ENCODE measurements at regions not wholly inside any gene's neighbourhood (a gene's known extent, or its start where the extent isn't known, plus 50 kb on each side); places are given as distances from the start of the nearest gene placed in this dataset.

GRCh38 chr15:48017747-48018146 lies 103.0 kb upstream of the SLC24A5 start:
- no peak overlapping the region for H2AFZ ChIP-seq (ENCODE audit: low read length)
- H3K36me3 ChIP-seq (ENCODE audit: insufficient read depth, low read length) = no peaks in the 10 kb centered on the region
- H3K4me2 ChIP-seq (ENCODE audit: low read length) = no peak overlapping the region
- no peaks in the 10 kb centered on the region for H4K20me1 ChIP-seq (ENCODE audit: insufficient read depth, low read length)
- H3K79me2 ChIP-seq (ENCODE audit: insufficient read depth, low read depth, low read length) = no peaks in the 10 kb centered on the region
- DNase-seq (ENCODE audit: low spot score) = no peak
- no peaks in the 10 kb centered on the region for H3K9me3 ChIP-seq (ENCODE audit: low read length)
- no peaks in the 10 kb centered on the region for H3K9me2 ChIP-seq (ENCODE audit: insufficient read depth, low read length)
- intact Hi-C loops (cut with micrococcal nuclease; ENCODE audit: unreplicated experiment) = no loop called here
- H3K4me3 ChIP-seq (ENCODE audit: low read depth, low read length, poor library complexity, severe bottlenecking) = no peak overlapping the region
- no peaks in the 10 kb centered on the region for H3K4me1 ChIP-seq (ENCODE audit: insufficient read depth, low read length, poor library complexity, severe bottlenecking)
- no peak for TF ChIP-seq CTCF (conservative IDR thresholded peaks at IDR 0.05; ENCODE audit: low read length)
- no peak for TF ChIP-seq EZH2phosphoT487 (IDR thresholded peaks at IDR 0.05; ENCODE audit: borderline replicate concordance, low read depth, low read length)
- BruUV-seq (replicated peaks) = no TSS peak
- ChIA-PET CTCF (ENCODE audit: unreplicated experiment) (no interaction called here), POLR2A (no interaction called here)
- no peak overlapping the region for H3K27ac ChIP-seq (ENCODE audit: low read depth, low read length, poor library complexity, severe bottlenecking)

GRCh38 chr15:48020166-48020565 lies 100.6 kb upstream of the SLC24A5 start:
- H3K27ac ChIP-seq (ENCODE audit: low read depth, low read length, poor library complexity, severe bottlenecking) = no peak overlapping the region
- H3K9me2 ChIP-seq (ENCODE audit: insufficient read depth, low read length) = no peaks in the 10 kb centered on the region
- BruUV-seq (replicated peaks) = no TSS peak
- no peaks in the 10 kb centered on the region for H3K9me3 ChIP-seq (ENCODE audit: low read length)
- no peak overlapping the region for H2AFZ ChIP-seq (ENCODE audit: low read length)
- no peaks in the 10 kb centered on the region for H4K20me1 ChIP-seq (ENCODE audit: insufficient read depth, low read length)
- ChIA-PET CTCF (ENCODE audit: unreplicated experiment) (no interaction called here), POLR2A (no interaction called here)
- H3K4me1 ChIP-seq (ENCODE audit: insufficient read depth, low read length, poor library complexity, severe bottlenecking) = no peaks in the 10 kb centered on the region
- TF ChIP-seq CTCF (conservative IDR thresholded peaks at IDR 0.05; ENCODE audit: low read length) = no peak
- TF ChIP-seq EZH2phosphoT487 (IDR thresholded peaks at IDR 0.05; ENCODE audit: borderline replicate concordance, low read depth, low read length) = no peak
- H3K4me3 ChIP-seq (ENCODE audit: low read depth, low read length, poor library complexity, severe bottlenecking) = no peak overlapping the region
- no peak for DNase-seq (ENCODE audit: low spot score)
- H3K4me2 ChIP-seq (ENCODE audit: low read length) = no peak overlapping the region
- intact Hi-C loops (cut with micrococcal nuclease; ENCODE audit: unreplicated experiment) = no loop called here
- H3K79me2 ChIP-seq (ENCODE audit: insufficient read depth, low read depth, low read length) = no peaks in the 10 kb centered on the region
- no peaks in the 10 kb centered on the region for H3K36me3 ChIP-seq (ENCODE audit: insufficient read depth, low read length)

GRCh38 chr15:48021336-48022086 lies 99.3 kb upstream of the SLC24A5 start:
- Histone ChIP-seq H3K4me3 (ENCODE audit: low read depth, low read length, poor library complexity, severe bottlenecking) (no peak overlapping the region), H3K9me2 (ENCODE audit: insufficient read depth, low read length) (no peaks in the 10 kb centered on the region), H3K4me2 (ENCODE audit: low read length) (no peak overlapping the region), H3K9me3 (ENCODE audit: low read length) (no peaks in the 10 kb centered on the region), H2AFZ (ENCODE audit: low read length) (no peak overlapping the region), H4K20me1 (ENCODE audit: insufficient read depth, low read length) (no peaks in the 10 kb centered on the region), H3K79me2 (ENCODE audit: insufficient read depth, low read depth, low read length) (no peaks in the 10 kb centered on the region), H3K4me1 (ENCODE audit: insufficient read depth, low read length, poor library complexity, severe bottlenecking) (no peaks in the 10 kb centered on the region), H3K36me3 (ENCODE audit: insufficient read depth, low read length) (no peaks in the 10 kb centered on the region), H3K27ac (ENCODE audit: low read depth, low read length, poor library complexity, severe bottlenecking) (no peak overlapping the region)
- DNase-seq (ENCODE audit: low spot score) = no peak
- POLR2A ChIA-PET = no interaction called here
- CTCF ChIA-PET (ENCODE audit: unreplicated experiment) = no interaction called here
- intact Hi-C loops (cut with micrococcal nuclease; ENCODE audit: unreplicated experiment) = no loop called here
- BruUV-seq (replicated peaks) = no TSS peak
- TF ChIP-seq CTCF (conservative IDR thresholded peaks at IDR 0.05; ENCODE audit: low read length) = no peak
- no peak for TF ChIP-seq EZH2phosphoT487 (IDR thresholded peaks at IDR 0.05; ENCODE audit: borderline replicate concordance, low read depth, low read length)

All from OCI-LY7 (cell line).